GM12872 (cell line): ENCODE measurements at regions not wholly inside any gene's neighbourhood (a gene's known extent, or its start where the extent isn't known, plus 50 kb on each side); places are given as distances from the start of the nearest gene placed in this dataset.

ENCODE experiments used
- TF ChIP-seq, protein P1 (sequence below): IDR thresholded peaks from 3 replicates; pipeline ENCODE4 v1.5.1; 2011; ENCODE audit warnings: low read depth, mild to moderate bottlenecking, low read length, moderate library complexity; ENCODE audit not compliant: insufficient read depth

DNA sequence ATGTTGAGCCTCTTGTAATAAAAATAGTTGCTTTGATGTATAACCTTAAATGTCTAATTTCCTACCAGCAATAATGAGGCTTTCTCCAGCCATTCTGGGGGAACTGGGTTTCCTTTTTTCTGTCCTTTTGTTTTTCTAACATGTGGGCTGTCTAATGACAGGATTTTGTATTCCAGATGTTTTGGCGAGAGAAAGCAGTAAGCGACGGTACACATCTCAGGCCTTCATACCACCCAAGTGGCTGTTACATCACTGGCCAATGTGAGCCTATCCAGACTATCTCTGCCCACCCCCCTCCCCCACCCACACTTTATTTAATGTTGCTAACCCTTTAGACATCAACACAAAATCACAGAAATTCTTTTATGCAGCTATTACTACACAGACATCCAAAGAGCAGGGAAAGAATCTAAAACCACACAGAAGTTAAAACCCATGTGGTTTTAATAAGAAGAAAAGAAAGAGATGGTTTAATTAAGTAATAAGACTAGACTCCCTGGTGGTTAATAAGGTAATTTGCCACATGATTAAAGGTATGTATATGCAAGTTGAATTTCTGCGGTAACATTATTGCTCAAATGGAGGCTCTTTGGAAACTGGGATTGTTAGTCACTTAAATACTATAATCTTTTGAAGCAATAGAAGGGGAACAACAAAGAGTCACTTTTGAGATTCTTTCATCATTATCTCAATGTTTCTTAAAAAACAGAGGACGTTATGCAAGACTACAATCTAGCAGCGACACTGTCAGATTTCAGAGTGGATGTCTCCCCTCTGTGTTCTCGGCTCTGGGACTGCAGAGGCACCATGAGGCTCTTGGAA, 365.1 kb downstream of the ENC1 start:
- TF ChIP-seq, protein P1, sequence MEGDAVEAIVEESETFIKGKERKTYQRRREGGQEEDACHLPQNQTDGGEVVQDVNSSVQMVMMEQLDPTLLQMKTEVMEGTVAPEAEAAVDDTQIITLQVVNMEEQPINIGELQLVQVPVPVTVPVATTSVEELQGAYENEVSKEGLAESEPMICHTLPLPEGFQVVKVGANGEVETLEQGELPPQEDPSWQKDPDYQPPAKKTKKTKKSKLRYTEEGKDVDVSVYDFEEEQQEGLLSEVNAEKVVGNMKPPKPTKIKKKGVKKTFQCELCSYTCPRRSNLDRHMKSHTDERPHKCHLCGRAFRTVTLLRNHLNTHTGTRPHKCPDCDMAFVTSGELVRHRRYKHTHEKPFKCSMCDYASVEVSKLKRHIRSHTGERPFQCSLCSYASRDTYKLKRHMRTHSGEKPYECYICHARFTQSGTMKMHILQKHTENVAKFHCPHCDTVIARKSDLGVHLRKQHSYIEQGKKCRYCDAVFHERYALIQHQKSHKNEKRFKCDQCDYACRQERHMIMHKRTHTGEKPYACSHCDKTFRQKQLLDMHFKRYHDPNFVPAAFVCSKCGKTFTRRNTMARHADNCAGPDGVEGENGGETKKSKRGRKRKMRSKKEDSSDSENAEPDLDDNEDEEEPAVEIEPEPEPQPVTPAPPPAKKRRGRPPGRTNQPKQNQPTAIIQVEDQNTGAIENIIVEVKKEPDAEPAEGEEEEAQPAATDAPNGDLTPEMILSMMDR: no peak

DNA sequence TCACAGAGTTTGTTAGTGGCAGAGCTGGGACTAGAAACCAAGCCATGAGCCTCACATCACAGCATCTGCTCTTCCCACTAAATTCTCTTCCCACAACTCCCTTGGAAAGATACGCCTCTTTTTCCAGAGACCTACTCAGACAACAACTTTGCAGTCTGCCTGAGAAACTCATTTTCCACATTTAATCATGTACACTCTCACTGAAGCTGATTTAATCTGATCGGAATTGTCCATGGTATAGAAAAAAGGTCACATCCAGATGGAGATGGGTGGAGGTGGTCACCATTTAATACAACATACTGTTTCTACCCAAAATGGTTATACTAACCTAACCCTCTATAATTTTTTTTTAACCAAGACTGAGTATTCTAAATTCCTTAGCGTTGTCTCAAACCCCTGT, 366.2 kb downstream of the ENC1 start:
- TF ChIP-seq, protein P1: no peak

DNA sequence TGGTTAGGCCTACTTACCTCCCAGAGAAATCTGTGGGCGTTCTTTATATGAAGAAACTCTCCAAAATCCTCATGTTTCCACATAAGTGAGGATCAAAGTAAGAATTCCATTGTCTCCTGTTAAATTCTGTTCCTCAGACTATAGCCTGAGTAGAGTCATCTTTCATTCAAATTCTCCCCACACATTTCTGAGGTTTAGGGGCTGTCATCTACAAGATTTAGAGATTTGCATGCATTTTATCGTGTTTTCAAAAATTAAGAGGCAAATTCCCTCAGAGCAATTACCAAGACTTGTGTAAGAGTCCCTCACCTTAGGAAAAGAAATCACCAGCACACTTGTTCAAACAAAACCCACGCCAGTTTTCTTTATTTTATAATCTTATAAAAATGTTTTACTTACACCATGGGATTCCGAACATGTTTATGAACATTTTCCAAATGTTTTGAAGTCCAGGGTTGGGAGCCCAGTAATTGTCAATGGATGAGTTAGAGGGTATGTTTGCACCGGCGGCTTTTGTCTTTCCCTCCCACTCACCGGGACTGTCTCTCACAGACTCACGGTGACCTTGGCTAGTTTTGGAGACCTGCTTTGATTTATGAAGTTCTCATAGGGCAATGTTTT, 367.6 kb downstream of the ENC1 start:
- TF ChIP-seq, protein P1: no peak

DNA sequence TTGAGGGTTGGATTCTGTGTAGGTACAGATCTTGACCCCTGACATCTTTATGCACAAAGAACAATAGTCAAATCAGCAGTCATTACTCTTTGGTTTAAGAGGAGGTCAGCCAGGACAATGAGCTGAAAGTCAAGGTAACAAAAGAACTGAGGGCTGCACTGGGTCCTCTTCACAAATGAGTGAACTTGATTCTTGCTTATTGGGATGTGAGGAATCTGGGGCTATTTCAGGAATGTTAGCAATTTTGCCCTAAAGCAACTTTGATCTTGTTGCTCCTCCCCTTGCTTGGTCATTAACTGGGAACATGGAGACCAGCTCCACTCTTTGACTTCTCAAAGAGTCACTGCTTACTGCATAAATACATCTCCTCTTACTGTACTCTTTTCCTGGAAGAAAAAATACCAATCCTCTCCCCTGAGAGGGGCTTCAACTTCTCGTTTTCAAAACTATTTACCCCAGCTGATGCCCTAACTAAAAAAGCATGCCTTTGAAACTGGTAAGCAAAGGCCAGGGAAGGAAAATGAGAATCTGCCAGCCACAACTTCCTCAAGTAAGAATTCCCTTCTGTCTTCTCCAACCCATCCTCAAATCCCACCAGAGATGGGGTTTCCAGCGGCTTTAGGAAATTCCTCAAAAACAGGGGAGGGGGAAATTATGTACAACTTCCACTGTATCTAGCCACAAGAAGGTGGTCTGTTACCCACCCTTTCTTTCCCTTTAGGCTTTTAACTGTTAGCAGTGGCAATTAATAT, 368.3 kb downstream of the ENC1 start:
- TF ChIP-seq, protein P1: no peak

DNA sequence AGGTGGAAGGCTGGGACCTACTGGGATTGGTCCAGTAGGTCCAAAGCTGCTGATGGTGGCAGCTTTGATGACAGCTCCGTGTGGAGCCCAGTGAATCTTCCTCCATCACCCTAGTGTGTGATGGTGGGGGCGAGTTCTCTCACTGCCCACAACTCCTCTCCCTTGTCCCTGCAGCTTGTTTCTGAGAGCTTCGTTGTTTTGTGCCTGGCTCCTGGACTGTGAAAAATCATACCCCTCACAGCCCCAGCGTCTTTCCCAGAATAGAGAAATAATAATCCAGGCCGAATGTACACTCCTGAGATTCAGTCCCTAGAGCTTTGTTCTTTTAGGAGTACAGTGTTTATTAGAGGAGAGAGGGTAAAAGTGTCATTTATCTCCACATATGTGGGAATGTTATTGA, 372.2 kb downstream of the ENC1 start:
- TF ChIP-seq, protein P1: no peak

DNA sequence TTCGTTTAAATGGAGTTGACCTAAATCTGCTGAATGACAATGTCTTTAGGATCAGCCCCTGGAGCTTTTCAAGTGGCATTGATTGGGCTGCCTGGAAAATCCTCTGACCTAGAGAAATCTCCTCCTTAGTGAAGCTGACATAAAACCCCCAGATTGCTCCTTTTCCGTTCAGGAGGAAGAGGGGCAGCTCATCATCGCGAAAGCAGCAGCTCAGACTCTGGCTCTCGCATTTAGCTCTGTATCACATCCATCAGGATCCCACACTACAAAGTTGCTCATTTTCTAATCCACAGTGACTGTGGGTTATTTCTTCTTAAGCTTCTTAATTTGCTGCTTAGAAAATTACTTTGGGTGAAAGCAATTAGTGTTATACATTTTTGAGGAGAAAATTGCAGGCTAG, 373.7 kb downstream of the ENC1 start:
- TF ChIP-seq, protein P1: no peak

DNA sequence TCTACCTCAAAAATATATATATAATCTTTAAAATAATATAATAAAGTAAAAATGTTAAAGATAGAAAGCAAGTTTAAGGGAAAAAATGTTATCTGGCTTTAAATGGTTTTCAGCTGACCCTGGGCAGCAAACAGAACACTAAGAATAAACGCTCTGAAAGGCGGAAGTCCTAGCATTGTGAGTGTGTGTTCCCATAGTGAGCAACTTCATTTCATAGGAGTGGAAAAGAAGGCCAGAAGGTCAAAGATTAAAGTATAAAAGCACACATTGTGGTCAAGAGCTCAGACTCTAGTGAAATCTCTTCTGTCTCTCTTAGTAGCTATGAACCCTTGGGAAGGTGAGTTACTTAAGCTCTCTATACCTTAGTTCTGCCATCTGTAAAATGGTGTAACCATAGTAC, 374.4 kb downstream of the ENC1 start:
- TF ChIP-seq, protein P1: no peak
